Keratinocyte (primary cell): ENCODE measurements at regions not wholly inside any gene's neighbourhood (a gene's known extent, or its start where the extent isn't known, plus 50 kb on each side); places are given as distances from the start of the nearest gene placed in this dataset.

Source experiments
- DNase-seq: peaks from one replicate; pipeline ENCODE4 v3.0.0-alpha.2; 2011; ENCODE audit warnings: low read depth, missing footprints, low spot score
- FAIRE-seq: peaks from 2 replicates; lab custom pipeline; 2011; peaks lifted over from hg19 to GRCh38; lab: Jason Lieb, UNC
- H2AFZ ChIP-seq: 2 replicates; pipeline ENCODE4 v1.6.0; 2012; ENCODE audit warnings: low read length, control low read depth, inconsistent platforms; ENCODE audit not compliant: control insufficient read depth
- H3K27ac ChIP-seq: 2 replicates; pipeline ENCODE4 v1.5.1; 2011; ENCODE audit warnings: low read length; ENCODE audit not compliant: control insufficient read depth, insufficient read depth
- H3K27me3 ChIP-seq: 3 replicates; pipeline ENCODE4 v1.6.0; 2011; ENCODE audit warnings: low read length; ENCODE audit not compliant: control insufficient read depth, insufficient read depth; ENCODE audit errors: extremely low read depth
- H3K36me3 ChIP-seq, 2 experiments: 2 replicates in 1 of 2; 3 replicates in 1 of 2; pipeline ENCODE4 v1.5.1; 2011; ENCODE audit warnings: low read length in 2 of 2, mild to moderate bottlenecking in 1 of 2; ENCODE audit not compliant: control insufficient read depth in 2 of 2, insufficient read depth in 2 of 2; ENCODE audit errors: extremely low read depth in 1 of 2
- H3K4me1 ChIP-seq: 3 replicates; pipeline ENCODE4 v1.5.1; 2011; ENCODE audit warnings: low read length; ENCODE audit not compliant: control insufficient read depth, insufficient read depth; ENCODE audit errors: extremely low read depth
- H3K4me2 ChIP-seq: 3 replicates; pipeline ENCODE4 v1.6.0; 2011; ENCODE audit warnings: low read depth, low read length; ENCODE audit not compliant: control insufficient read depth, insufficient read depth; ENCODE audit errors: extremely low read depth
- H3K4me3 ChIP-seq, 3 experiments: fragments of 200-600 bp in 1 of 3; sonication (generic) in 1 of 3; 2 replicates in 2 of 3; 3 replicates in 1 of 3; pipeline ENCODE4 v1.5.1; 2011 to 2016; ENCODE audit warnings: low read length in 3 of 3, mild to moderate bottlenecking in 3 of 3, control low read depth in 2 of 3, inconsistent platforms in 1 of 3, low read depth in 1 of 3, mixed read lengths in 1 of 3, mixed run types in 1 of 3, moderate library complexity in 1 of 3; ENCODE audit not compliant: control insufficient read depth in 2 of 3, insufficient read depth in 2 of 3; ENCODE audit errors: extremely low read depth in 1 of 3
- H3K79me2 ChIP-seq: 2 replicates; pipeline ENCODE4 v1.6.0; 2012; ENCODE audit warnings: low read length; ENCODE audit not compliant: control insufficient read depth, insufficient read depth
- H3K9ac ChIP-seq: 3 replicates; pipeline ENCODE4 v1.6.0; 2011; ENCODE audit warnings: low read length; ENCODE audit not compliant: control insufficient read depth, insufficient read depth; ENCODE audit errors: extremely low read depth
- H3K9me1 ChIP-seq: 3 replicates; pipeline ENCODE4 v1.6.0; 2011; ENCODE audit warnings: low read length; ENCODE audit not compliant: control insufficient read depth, insufficient read depth; ENCODE audit errors: extremely low read depth
- H3K9me3 ChIP-seq: 2 replicates; pipeline ENCODE4 v1.5.1; 2012; ENCODE audit warnings: low read depth, low read length; ENCODE audit not compliant: control insufficient read depth
- H4K20me1 ChIP-seq: 3 replicates; pipeline ENCODE4 v1.6.0; 2011; ENCODE audit warnings: low read length; ENCODE audit not compliant: control insufficient read depth, insufficient read depth; ENCODE audit errors: extremely low read depth
- EZH2 ChIP-seq: IDR thresholded peaks from one replicate; pipeline ENCODE4 v1.6.1; 2012; ENCODE audit warnings: inconsistent platforms, mild to moderate bottlenecking, low read length, moderate library complexity
- dilution Hi-C: fragments of 300-500 bp; cut with MboI; formaldehyde crosslinking; loops from one replicate; pipeline ENCODE4 v1.7.0; 2020; ENCODE audit warnings: low sequenced_read_pairs; ENCODE audit not compliant: extremely low pct_ligation_motif_present
- TF ChIP-seq, protein P1 (sequence below), 3 experiments: IDR thresholded peaks in 1 of 3; conservative IDR thresholded peaks in 1 of 3; optimal IDR thresholded peaks in 1 of 3; 2 replicates in 2 of 3; 3 replicates in 1 of 3; pipeline versions ENCODE3 to v1.5.1; 2011; ENCODE audit warnings: low read length in 3 of 3, mild to moderate bottlenecking in 3 of 3, moderate library complexity in 2 of 3, control low read depth in 1 of 3, inconsistent platforms in 1 of 3; ENCODE audit not compliant: insufficient read depth in 2 of 3; ENCODE audit errors: extremely low read depth in 1 of 3

DNA sequence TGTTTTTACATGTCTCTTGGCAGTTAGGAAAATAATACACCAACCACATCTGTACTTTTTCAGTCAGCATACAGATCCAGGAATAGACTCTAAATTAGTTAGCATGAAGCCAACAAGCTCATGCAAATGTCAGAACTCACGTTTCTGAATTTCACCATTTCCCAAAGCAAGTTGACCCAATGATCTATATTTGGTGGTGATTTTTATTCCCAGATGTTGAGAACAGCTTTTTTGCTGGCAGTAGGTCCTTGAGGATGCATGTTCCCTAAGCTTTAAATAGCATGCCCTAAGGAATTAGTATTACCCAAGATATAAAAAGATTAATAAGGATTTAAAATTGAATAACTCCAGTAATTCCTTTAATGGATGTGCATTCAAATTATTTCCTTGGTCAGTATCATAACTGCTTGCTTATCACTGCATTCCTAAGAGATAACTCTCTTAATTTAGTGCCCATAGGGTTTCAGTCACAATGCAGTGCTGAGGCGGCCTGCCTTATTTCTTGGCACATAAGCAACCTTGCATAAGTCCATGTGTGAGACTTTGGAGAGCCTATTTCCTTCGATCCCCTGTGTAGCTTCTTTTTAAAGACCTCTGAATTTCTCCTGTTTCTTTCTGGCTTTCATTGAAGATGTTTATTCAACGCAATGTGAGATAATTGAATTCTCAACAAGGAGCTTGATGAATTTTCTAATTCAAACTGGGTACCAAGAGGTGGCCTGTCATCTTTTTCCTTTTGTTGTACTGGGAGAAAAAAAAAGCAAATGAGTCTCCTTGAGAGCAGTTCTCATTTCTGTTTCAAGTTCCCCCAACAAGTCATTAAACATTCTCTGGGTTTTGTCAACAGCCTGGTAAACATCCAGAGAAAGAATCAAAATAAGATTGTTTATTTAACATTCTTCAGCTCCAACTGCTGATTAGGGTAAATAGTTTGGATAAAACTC, 135.3 kb upstream of the MEOX2 start:
- no peaks in the 10 kb centered on the region for H3K9me1 ChIP-seq
- no peak overlapping the region for H3K4me2 ChIP-seq
- H4K20me1 ChIP-seq, result no peaks in the 10 kb centered on the region
- no peak overlapping the region for H3K9ac ChIP-seq
- H2AFZ ChIP-seq, result no peak overlapping the region
- DNase-seq (no peak), FAIRE-seq (no peak)
- no peaks in the 10 kb centered on the region for H3K79me2 ChIP-seq
- no peaks in the 10 kb centered on the region for H3K9me3 ChIP-seq
- no peaks in the 10 kb centered on the region for H3K4me1 ChIP-seq
- TF ChIP-seq, protein P1, sequence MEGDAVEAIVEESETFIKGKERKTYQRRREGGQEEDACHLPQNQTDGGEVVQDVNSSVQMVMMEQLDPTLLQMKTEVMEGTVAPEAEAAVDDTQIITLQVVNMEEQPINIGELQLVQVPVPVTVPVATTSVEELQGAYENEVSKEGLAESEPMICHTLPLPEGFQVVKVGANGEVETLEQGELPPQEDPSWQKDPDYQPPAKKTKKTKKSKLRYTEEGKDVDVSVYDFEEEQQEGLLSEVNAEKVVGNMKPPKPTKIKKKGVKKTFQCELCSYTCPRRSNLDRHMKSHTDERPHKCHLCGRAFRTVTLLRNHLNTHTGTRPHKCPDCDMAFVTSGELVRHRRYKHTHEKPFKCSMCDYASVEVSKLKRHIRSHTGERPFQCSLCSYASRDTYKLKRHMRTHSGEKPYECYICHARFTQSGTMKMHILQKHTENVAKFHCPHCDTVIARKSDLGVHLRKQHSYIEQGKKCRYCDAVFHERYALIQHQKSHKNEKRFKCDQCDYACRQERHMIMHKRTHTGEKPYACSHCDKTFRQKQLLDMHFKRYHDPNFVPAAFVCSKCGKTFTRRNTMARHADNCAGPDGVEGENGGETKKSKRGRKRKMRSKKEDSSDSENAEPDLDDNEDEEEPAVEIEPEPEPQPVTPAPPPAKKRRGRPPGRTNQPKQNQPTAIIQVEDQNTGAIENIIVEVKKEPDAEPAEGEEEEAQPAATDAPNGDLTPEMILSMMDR (optimal IDR thresholded peaks at IDR 0.05 in 1 of 3, IDR thresholded peaks at IDR 0.05 in 1 of 3, conservative IDR thresholded peaks at IDR 0.05 in 1 of 3; ENCODE audit: extremely low read depth in 1 of 3, insufficient read depth in 2 of 3, low read length in 3 of 3), result no peak
- TF ChIP-seq EZH2, result no peak
- no peak overlapping the region for H3K27ac ChIP-seq
- no peaks in the 10 kb centered on the region for H3K27me3 ChIP-seq
- H3K4me3 ChIP-seq, result no peak overlapping the region
- dilution Hi-C loops, result no loop called here
- H3K36me3 ChIP-seq, result no peaks in the 10 kb centered on the region

DNA sequence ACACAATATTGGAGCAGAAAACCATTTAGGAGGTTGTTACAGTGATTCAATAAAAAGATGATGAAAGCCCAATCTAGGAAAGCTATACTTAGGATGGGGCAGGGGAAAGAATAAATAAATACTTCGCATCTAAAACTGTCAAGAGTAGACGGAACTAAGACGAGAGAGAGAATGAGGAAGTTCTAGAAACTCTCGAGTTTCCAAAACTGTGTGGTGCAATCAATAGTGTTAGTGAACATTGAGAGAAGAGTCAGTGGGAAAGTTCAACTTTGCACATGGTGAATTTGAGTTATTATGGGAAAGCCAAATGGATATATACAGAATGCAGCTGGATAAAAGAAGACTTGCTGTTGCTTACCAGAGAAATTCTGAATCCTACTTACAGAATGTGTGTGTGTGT, 133.8 kb upstream of the MEOX2 start:
- dilution Hi-C loops, result no loop called here
- FAIRE-seq, result no peak
- TF ChIP-seq, protein P1 (optimal IDR thresholded peaks at IDR 0.05 in 1 of 3, IDR thresholded peaks at IDR 0.05 in 1 of 3, conservative IDR thresholded peaks at IDR 0.05 in 1 of 3; ENCODE audit: extremely low read depth in 1 of 3, insufficient read depth in 2 of 3, low read length in 3 of 3), result no peak
- no peak for TF ChIP-seq EZH2

More for the DNA sequence above, 133.8 kb upstream of the MEOX2 start:
- H3K9ac ChIP-seq, result no peak overlapping the region
- no peaks in the 10 kb centered on the region for H3K36me3 ChIP-seq
- no peak overlapping the region for H2AFZ ChIP-seq
- H3K27ac ChIP-seq, result no peak overlapping the region
- H3K27me3 ChIP-seq, result no peaks in the 10 kb centered on the region
- H3K79me2 ChIP-seq, result no peaks in the 10 kb centered on the region
- H3K9me1 ChIP-seq, result no peaks in the 10 kb centered on the region
- H3K4me3 ChIP-seq, result no peak overlapping the region
- no peak overlapping the region for H3K4me2 ChIP-seq
- no peak for DNase-seq
- H3K9me3 ChIP-seq, result no peaks in the 10 kb centered on the region
- no peaks in the 10 kb centered on the region for H4K20me1 ChIP-seq
- H3K4me1 ChIP-seq, result no peaks in the 10 kb centered on the region
